ENCODE measurements at regions not wholly inside any gene's neighbourhood (a gene's known extent, or its start where the extent isn't known, plus 50 kb on each side); places are given as distances from the start of the nearest gene placed in this dataset.

DNA sequence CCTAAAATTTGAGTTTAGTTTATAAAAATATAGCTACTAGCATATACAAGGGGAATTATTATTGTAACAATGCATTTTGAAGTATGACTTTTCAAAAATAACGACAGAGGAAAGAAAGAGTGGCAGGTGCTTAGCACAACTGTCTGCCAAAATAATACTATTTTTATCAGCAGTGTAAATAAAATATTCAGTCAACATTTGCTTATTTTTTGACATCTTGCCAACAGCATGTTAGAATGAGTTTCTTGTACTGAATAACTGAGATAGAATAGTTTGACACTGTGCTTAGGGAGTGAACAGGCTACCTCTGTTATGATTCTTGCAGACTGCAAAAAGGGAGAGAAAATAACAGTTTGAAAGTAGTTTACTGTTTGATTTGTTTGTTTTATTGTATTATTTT is 909.8 kb downstream of the BRINP3 start:
- Histone ChIP-seq H3K9me3 (ENCODE audit: control insufficient read depth in 4 of 4, insufficient read depth in 3 of 4, low read length in 3 of 4) (no peaks in the 10 kb centered on the region), H3K36me3 (ENCODE audit: control insufficient read depth in 4 of 4, insufficient read depth in 4 of 4, low read length in 4 of 4) (no peaks in the 10 kb centered on the region), H3K27ac (ENCODE audit: low read depth in 1 of 2, low read length in 1 of 2) (no peak overlapping the region), H3K4me3 (no peak overlapping the region), H3K9ac (ENCODE audit: insufficient read depth in 1 of 2, low read length in 2 of 2) (no peak overlapping the region), H3K27me3 (ENCODE audit: control insufficient read depth in 3 of 3, insufficient read depth in 3 of 3, low read length in 2 of 3) (no peaks in the 10 kb centered on the region), H3K4me1 (ENCODE audit: control insufficient read depth in 5 of 5, insufficient read depth in 5 of 5, low read length in 5 of 5) (no peaks in the 10 kb centered on the region)
- WGBS, 2 donors = 35 to 52% methylated on average over 1 of the region's 1 CpG
- DNase-seq (no peak), ATAC-seq (ENCODE audit: insufficient read depth, low FRiP score) (no peak)
- no peak for TF ChIP-seq CTCF (IDR thresholded peaks at IDR 0.05; ENCODE audit: control extremely low read depth, extremely low read depth)

DNA sequence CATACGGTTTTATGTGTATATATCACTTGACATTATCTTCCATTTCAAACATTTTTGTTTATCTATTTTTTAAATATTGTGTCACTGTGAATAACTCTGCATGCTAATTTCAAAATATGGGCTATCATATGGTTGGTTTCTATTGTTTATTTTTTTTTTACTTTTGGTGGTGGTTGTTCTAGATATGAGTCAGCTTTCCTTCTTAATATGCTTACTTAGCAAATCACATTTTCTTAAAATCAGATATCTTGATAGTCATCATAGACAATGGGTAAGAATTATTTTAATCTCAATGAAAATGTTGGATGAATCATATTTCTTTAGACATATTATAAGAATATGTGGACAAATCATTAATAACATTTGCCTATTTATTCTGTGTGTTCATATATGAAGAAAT is 881.5 kb downstream of the BRINP3 start:
- Histone ChIP-seq H3K36me3 (ENCODE audit: control insufficient read depth in 4 of 4, insufficient read depth in 4 of 4, low read length in 4 of 4) (no peaks in the 10 kb centered on the region), H3K27ac (ENCODE audit: low read depth in 1 of 2, low read length in 1 of 2) (no peak overlapping the region), H3K4me3 (no peak overlapping the region), H3K4me1 (ENCODE audit: control insufficient read depth in 5 of 5, insufficient read depth in 5 of 5, low read length in 5 of 5) (no peaks in the 10 kb centered on the region), H3K27me3 (ENCODE audit: control insufficient read depth in 3 of 3, insufficient read depth in 3 of 3, low read length in 2 of 3) (no peaks in the 10 kb centered on the region), H3K9ac (ENCODE audit: insufficient read depth in 1 of 2, low read length in 2 of 2) (no peak overlapping the region), H3K9me3 (ENCODE audit: control insufficient read depth in 4 of 4, insufficient read depth in 3 of 4, low read length in 3 of 4) (peaks cover 0 to 3% (median 0%) of the 10 kb centered on the region in 4 donors)
- ATAC-seq (ENCODE audit: insufficient read depth, low FRiP score) (no peak), DNase-seq (no peak)
- TF ChIP-seq CTCF (IDR thresholded peaks at IDR 0.05; ENCODE audit: control extremely low read depth, extremely low read depth) = no peak
- 50 to 74% methylated on average over 1 of the region's 1 CpG for WGBS, 2 donors

DNA sequence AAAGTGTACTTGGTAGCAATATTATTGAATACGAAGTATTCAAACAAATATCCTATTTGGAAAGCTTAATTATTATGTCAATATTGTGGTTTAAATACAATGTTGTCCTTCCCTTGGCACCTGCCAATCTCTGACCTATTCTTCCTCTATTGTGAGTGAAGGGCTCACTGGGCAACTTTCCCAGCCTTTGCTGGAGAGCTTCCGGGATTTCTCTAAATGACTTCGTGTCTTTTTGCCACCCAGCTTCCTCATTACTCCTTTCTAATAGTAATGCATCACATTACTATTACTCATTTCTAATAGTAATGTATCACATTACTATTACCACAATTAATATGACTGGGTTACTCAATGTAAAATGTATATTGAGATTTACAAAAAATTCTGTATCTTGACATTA is 880.6 kb downstream of the BRINP3 start:
- Histone ChIP-seq H3K4me1 (ENCODE audit: control insufficient read depth in 5 of 5, insufficient read depth in 5 of 5, low read length in 5 of 5) (no peaks in the 10 kb centered on the region), H3K36me3 (ENCODE audit: control insufficient read depth in 4 of 4, insufficient read depth in 4 of 4, low read length in 4 of 4) (no peaks in the 10 kb centered on the region), H3K9ac (ENCODE audit: insufficient read depth in 1 of 2, low read length in 2 of 2) (no peak overlapping the region), H3K27ac (ENCODE audit: low read depth in 1 of 2, low read length in 1 of 2) (no peak overlapping the region), H3K4me3 (no peak overlapping the region), H3K9me3 (ENCODE audit: control insufficient read depth in 4 of 4, insufficient read depth in 3 of 4, low read length in 3 of 4) (peaks cover 0 to 3% (median 0%) of the 10 kb centered on the region in 4 donors), H3K27me3 (ENCODE audit: control insufficient read depth in 3 of 3, insufficient read depth in 3 of 3, low read length in 2 of 3) (no peaks in the 10 kb centered on the region)
- ATAC-seq (ENCODE audit: insufficient read depth, low FRiP score) (peak; percentile 41), DNase-seq (peak in 2 of 3 donors; percentile 2 to 13)
- TF ChIP-seq CTCF (IDR thresholded peaks at IDR 0.05; ENCODE audit: control extremely low read depth, extremely low read depth) = no peak
- WGBS, 2 donors = 34 to 57% methylated on average over 3 of the region's 3 CpGs

GRCh38 chr1:189605226-189605625 is 872.4 kb downstream of the BRINP3 start:
- no peaks in the 10 kb centered on the region for H3K27me3 ChIP-seq (ENCODE audit: control insufficient read depth in 3 of 3, insufficient read depth in 3 of 3, low read length in 2 of 3)
- no peak overlapping the region for H3K4me3 ChIP-seq
- H3K36me3 ChIP-seq (ENCODE audit: control insufficient read depth in 4 of 4, insufficient read depth in 4 of 4, low read length in 4 of 4) = no peaks in the 10 kb centered on the region
- no peak for ATAC-seq (ENCODE audit: insufficient read depth, low FRiP score)
- DNase-seq = no peak
- no peak overlapping the region for H3K9ac ChIP-seq (ENCODE audit: insufficient read depth in 1 of 2, low read length in 2 of 2)
- no peaks in the 10 kb centered on the region for H3K9me3 ChIP-seq (ENCODE audit: control insufficient read depth in 4 of 4, insufficient read depth in 3 of 4, low read length in 3 of 4)
- H3K4me1 ChIP-seq (ENCODE audit: control insufficient read depth in 5 of 5, insufficient read depth in 5 of 5, low read length in 5 of 5) = no peaks in the 10 kb centered on the region
- 63 to 85% methylated on average over 2 of the region's 2 CpGs for WGBS, 2 donors
- TF ChIP-seq CTCF (IDR thresholded peaks at IDR 0.05; ENCODE audit: control extremely low read depth, extremely low read depth) = no peak
- H3K27ac ChIP-seq (ENCODE audit: low read depth in 1 of 2, low read length in 1 of 2) = no peak overlapping the region
